Spleen (tissue), 11 donors: ENCODE measurements at regions not wholly inside any gene's neighbourhood (a gene's known extent, or its start where the extent isn't known, plus 50 kb on each side); places are given as distances from the start of the nearest gene placed in this dataset.

Source experiments
- DNase-seq: peaks from one replicate; pipeline ENCODE4 v3.0.0-alpha.2; 2020
- H3K27ac ChIP-seq, 8 donors: fragments of 200-600 bp; sonication (generic) in 7 of 8; 1 replicate in 4 of 8; 2 replicates in 4 of 8; pipeline versions ENCODE4 v1.5.0 to v1.8.0; 2016 to 2021; ENCODE audit warnings: inconsistent platforms in 4 of 8, mild to moderate bottlenecking in 4 of 8, moderate library complexity in 1 of 8
- H3K27me3 ChIP-seq, 7 donors: fragments of 200-600 bp; sonication (generic) in 6 of 7; replicated peaks in 1 of 7; 1 replicate in 4 of 7; 2 replicates in 3 of 7; pipeline versions ENCODE4 v1.5.0 to v1.8.0; 2016 to 2021; ENCODE audit warnings: inconsistent platforms in 3 of 7, mild to moderate bottlenecking in 1 of 7
- H3K36me3 ChIP-seq, 6 donors: fragments of 200-600 bp; sonication (generic) in 5 of 6; 1 replicate in 4 of 6; 2 replicates in 2 of 6; pipeline versions ENCODE4 v1.5.0 to v1.8.0; 2016 to 2021; ENCODE audit warnings: inconsistent platforms in 2 of 6
- H3K4me1 ChIP-seq, 6 donors: fragments of 200-600 bp; sonication (generic) in 5 of 6; 1 replicate in 3 of 6; 2 replicates in 3 of 6; pipeline versions ENCODE4 v1.5.0 to v1.8.0; 2016 to 2021; ENCODE audit warnings: inconsistent platforms in 3 of 6
- H3K4me3 ChIP-seq, 8 donors: fragments of 200-600 bp; sonication (generic) in 7 of 8; 1 replicate in 4 of 8; 2 replicates in 4 of 8; pipeline versions ENCODE4 v1.5.0 to v1.8.0; 2016 to 2021; ENCODE audit warnings: inconsistent platforms in 4 of 8, mild to moderate bottlenecking in 4 of 8, moderate library complexity in 2 of 8
- H3K9me3 ChIP-seq, 8 donors: fragments of 200-600 bp; sonication (generic) in 7 of 8; 1 replicate in 4 of 8; 2 replicates in 4 of 8; pipeline versions ENCODE4 v1.5.0 to v1.8.0; 2016 to 2021; ENCODE audit warnings: inconsistent platforms in 4 of 8
- POLR2A ChIP-seq, 3 donors: fragments of 450-650 bp; IDR thresholded peaks; one replicate each; pipeline ENCODE4 v1.5.1; 2017; ENCODE audit warnings: antibody characterized with exemption in 3 of 3, mild to moderate bottlenecking in 1 of 3
- POLR2AphosphoS5 ChIP-seq, 3 donors: sonication (generic); formaldehyde crosslinking; IDR thresholded peaks; one replicate each; pipeline ENCODE4 v1.5.1; 2017; ENCODE audit warnings: antibody characterized with exemption in 3 of 3
- WGBS, 5 donors: extraction: QIAGEN DNeasy Blood & Tissue Kit in 3 of 5; methylation state at CpG; one replicate each; pipeline versions ENCODE4 v1.1.5 to v1.1.7; 2013 to 2018; 5-methylcytosine and 5-hydroxymethylcytosine counted together
- intact Hi-C: fragments of 100-400 bp; cut with DNase I; formaldehyde crosslinking; loops from one replicate; pipeline ENCODE4 v1.15.0; 2023; ENCODE audit warnings: low total_unique reads
- TF ChIP-seq, protein P1 (sequence below), 11 experiments: fragments of 200-600 bp in 7 of 11; fragments of 450-650 bp in 4 of 11; sonication (generic) in 4 of 11; IDR thresholded peaks in 8 of 11; conservative IDR thresholded peaks in 3 of 11; 1 replicate in 7 of 11; 2 replicates in 4 of 11; pipeline versions ENCODE4 v1.4.0 to v1.8.0; 2016 to 2021; ENCODE audit warnings: antibody characterized with exemption in 11 of 11, inconsistent platforms in 4 of 11, mild to moderate bottlenecking in 1 of 11
- donor health status: healthy with polysubstance abuse.
- donor health status: DM: no; HTN: no; CAD: no; lungs with moderate emphysema.
- donor health status: DM: no; HTN: no; CAD: no.
- donor health status: Bipolar disorder and iron deficiency.
- donor health status: healthy.
- donor health status: DM: no; HTN: no; CAD: no.
- donor health status: DM: yes; HTN: yes; CAD: no.

- no peak overlapping the region for H3K27ac ChIP-seq
- H3K27me3 ChIP-seq: no peaks in the 10 kb centered on the region
- no peaks in the 10 kb centered on the region for H3K9me3 ChIP-seq
- intact Hi-C loops: no loop called here
- 57 to 74% (median 72%) methylated on average over 5 of the region's 5 CpGs for WGBS, 5 donors
- DNase-seq: no peak
- H3K36me3 ChIP-seq: no peaks in the 10 kb centered on the region
- H3K4me1 ChIP-seq: no peaks in the 10 kb centered on the region
- TF ChIP-seq, protein P1, sequence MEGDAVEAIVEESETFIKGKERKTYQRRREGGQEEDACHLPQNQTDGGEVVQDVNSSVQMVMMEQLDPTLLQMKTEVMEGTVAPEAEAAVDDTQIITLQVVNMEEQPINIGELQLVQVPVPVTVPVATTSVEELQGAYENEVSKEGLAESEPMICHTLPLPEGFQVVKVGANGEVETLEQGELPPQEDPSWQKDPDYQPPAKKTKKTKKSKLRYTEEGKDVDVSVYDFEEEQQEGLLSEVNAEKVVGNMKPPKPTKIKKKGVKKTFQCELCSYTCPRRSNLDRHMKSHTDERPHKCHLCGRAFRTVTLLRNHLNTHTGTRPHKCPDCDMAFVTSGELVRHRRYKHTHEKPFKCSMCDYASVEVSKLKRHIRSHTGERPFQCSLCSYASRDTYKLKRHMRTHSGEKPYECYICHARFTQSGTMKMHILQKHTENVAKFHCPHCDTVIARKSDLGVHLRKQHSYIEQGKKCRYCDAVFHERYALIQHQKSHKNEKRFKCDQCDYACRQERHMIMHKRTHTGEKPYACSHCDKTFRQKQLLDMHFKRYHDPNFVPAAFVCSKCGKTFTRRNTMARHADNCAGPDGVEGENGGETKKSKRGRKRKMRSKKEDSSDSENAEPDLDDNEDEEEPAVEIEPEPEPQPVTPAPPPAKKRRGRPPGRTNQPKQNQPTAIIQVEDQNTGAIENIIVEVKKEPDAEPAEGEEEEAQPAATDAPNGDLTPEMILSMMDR (IDR thresholded peaks at IDR 0.05 in 8 of 11, conservative IDR thresholded peaks at IDR 0.05 in 3 of 11): no peak
- TF ChIP-seq POLR2AphosphoS5 (IDR thresholded peaks at IDR 0.05) (no peak), POLR2A (IDR thresholded peaks at IDR 0.05) (no peak)
- H3K4me3 ChIP-seq: no peak overlapping the region
Measured at GRCh38 chr2:51293566-51294200, 261.8 kb upstream of the NRXN1 start.

GRCh38 chr2:51291762-51292551 is 260.0 kb upstream of the NRXN1 start:
- no peak overlapping the region for H3K4me3 ChIP-seq
- DNase-seq: no peak
- 64 to 68% (median 66%) methylated on average over 5 of the region's 5 CpGs for WGBS, 5 donors

GRCh38 chr2:51290725-51291124 is 258.8 kb upstream of the NRXN1 start:
- DNase-seq: no peak

More at GRCh38 chr2:51291762-51292551, 260.0 kb upstream of the NRXN1 start:
- H3K36me3 ChIP-seq: no peaks in the 10 kb centered on the region
- H3K9me3 ChIP-seq: no peaks in the 10 kb centered on the region
- H3K27me3 ChIP-seq: no peaks in the 10 kb centered on the region
- no peaks in the 10 kb centered on the region for H3K4me1 ChIP-seq
- intact Hi-C loops: no loop called here
- H3K27ac ChIP-seq: no peak overlapping the region
- TF ChIP-seq POLR2AphosphoS5 (IDR thresholded peaks at IDR 0.05) (no peak), POLR2A (IDR thresholded peaks at IDR 0.05) (no peak)
- TF ChIP-seq, protein P1 (IDR thresholded peaks at IDR 0.05 in 8 of 11, conservative IDR thresholded peaks at IDR 0.05 in 3 of 11): no peak

DNA sequence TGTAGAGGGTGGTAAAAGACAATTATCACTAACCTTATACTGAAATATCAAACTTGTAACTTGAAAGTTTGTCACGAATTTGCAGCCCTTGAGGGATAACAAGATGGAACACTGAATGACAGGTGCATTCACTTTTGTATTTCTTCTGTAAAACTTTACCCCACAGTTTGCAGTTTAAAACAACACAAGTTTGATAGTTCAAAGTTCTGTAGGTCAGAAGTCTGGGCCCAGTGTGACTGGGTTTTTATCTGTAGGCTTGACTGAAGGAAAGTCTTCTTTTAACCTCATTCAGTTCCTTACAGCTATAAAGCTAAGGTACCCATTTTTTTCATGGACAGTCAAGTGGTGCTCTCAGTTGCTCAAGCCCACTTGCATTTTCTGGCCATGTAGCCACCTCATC is 257.1 kb upstream of the NRXN1 start:
- no peak for TF ChIP-seq POLR2AphosphoS5 (IDR thresholded peaks at IDR 0.05)
- no peak for TF ChIP-seq POLR2A (IDR thresholded peaks at IDR 0.05)

More at GRCh38 chr2:51290725-51291124, 258.8 kb upstream of the NRXN1 start:
- H3K36me3 ChIP-seq: no peaks in the 10 kb centered on the region
- no peaks in the 10 kb centered on the region for H3K4me1 ChIP-seq
- no peaks in the 10 kb centered on the region for H3K9me3 ChIP-seq
- no peak overlapping the region for H3K27ac ChIP-seq
- TF ChIP-seq, protein P1 (IDR thresholded peaks at IDR 0.05 in 8 of 11, conservative IDR thresholded peaks at IDR 0.05 in 3 of 11): no peak
- TF ChIP-seq POLR2AphosphoS5 (IDR thresholded peaks at IDR 0.05) (no peak), POLR2A (IDR thresholded peaks at IDR 0.05) (no peak)
- intact Hi-C loops: no loop called here
- no peaks in the 10 kb centered on the region for H3K27me3 ChIP-seq
- WGBS, 5 donors: 71 to 81% (median 80%) methylated on average over 2 of the region's 2 CpGs
- no peak overlapping the region for H3K4me3 ChIP-seq

More for the DNA sequence above, 257.1 kb upstream of the NRXN1 start:
- intact Hi-C loops: no loop called here
- DNase-seq: no peak
- Histone ChIP-seq H3K4me1 (no peaks in the 10 kb centered on the region), H3K36me3 (no peaks in the 10 kb centered on the region), H3K9me3 (no peaks in the 10 kb centered on the region), H3K4me3 (no peak overlapping the region), H3K27me3 (no peaks in the 10 kb centered on the region), H3K27ac (no peak overlapping the region)
- 55 to 71% (median 61%) methylated on average over 1 of the region's 1 CpG for WGBS, 5 donors
